ENCODE measurements at regions not wholly inside any gene's neighbourhood (a gene's known extent, or its start where the extent isn't known, plus 50 kb on each side); places are given as distances from the start of the nearest gene placed in this dataset.

DNA sequence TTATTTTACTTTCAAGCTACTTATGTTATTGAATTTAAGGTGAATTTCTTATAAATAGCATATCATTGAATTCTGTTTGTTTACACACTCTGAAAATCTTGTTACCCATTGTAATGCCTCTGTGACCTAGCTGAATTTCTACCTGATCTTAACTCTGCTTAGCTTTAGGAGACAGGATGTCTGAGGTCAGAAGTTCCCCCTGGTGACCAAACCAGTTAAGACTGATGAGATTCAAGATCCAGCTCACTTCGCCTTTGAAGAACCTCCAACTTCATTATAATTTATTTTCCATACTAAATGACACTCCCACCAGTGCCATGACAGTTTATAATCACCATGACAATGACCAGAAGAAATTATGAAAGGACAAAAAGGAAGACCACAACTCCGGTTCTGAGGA is 213.4 kb upstream of the CDC14C start:
- Histone ChIP-seq H3K27ac (ENCODE audit: low read depth, low read length) (no peak overlapping the region), H4K5ac (ENCODE audit: insufficient read length, low read depth, low read length) (no peak overlapping the region)
- TF ChIP-seq CREB1 (IDR thresholded peaks at IDR 0.05) (no peak), SP4 (IDR thresholded peaks at IDR 0.05; ENCODE audit: low read length) (no peak), CBX5 (IDR thresholded peaks at IDR 0.05; ENCODE audit: low read depth, low read length) (no peak), CTBP2 (IDR thresholded peaks at IDR 0.05; ENCODE audit: borderline replicate concordance, insufficient read depth, insufficient read length, low read length) (no peak), RFX5 (IDR thresholded peaks at IDR 0.05; ENCODE audit: borderline replicate concordance, low read depth, low read length) (no peak), TAF1 (IDR thresholded peaks at IDR 0.05; ENCODE audit: low read depth, low read length) (no peak)
- TF ChIP-seq, protein P1, sequence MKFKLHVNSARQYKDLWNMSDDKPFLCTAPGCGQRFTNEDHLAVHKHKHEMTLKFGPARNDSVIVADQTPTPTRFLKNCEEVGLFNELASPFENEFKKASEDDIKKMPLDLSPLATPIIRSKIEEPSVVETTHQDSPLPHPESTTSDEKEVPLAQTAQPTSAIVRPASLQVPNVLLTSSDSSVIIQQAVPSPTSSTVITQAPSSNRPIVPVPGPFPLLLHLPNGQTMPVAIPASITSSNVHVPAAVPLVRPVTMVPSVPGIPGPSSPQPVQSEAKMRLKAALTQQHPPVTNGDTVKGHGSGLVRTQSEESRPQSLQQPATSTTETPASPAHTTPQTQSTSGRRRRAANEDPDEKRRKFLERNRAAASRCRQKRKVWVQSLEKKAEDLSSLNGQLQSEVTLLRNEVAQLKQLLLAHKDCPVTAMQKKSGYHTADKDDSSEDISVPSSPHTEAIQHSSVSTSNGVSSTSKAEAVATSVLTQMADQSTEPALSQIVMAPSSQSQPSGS (IDR thresholded peaks at IDR 0.05; ENCODE audit: low read length) = no peak

More for the DNA sequence above, 213.4 kb upstream of the CDC14C start:
- FAIRE-seq = no peak
- H3K79me1 ChIP-seq (ENCODE audit: low read depth, low read length) = no peaks in the 10 kb centered on the region
- no peak overlapping the region for H2AFZ ChIP-seq (ENCODE audit: low read length)
- no peak overlapping the region for H3K18ac ChIP-seq (ENCODE audit: extremely low read depth, low read length)
- no peak overlapping the region for H3K14ac ChIP-seq (ENCODE audit: insufficient read length)
- H3K4me1 ChIP-seq (replicated peaks in 1 of 4; ENCODE audit: control insufficient read depth in 3 of 4, insufficient read depth in 4 of 4, low read length in 3 of 4) = no peaks in the 10 kb centered on the region; a peak in 1 of 7 replicates
- no peak overlapping the region for H3K23ac ChIP-seq (ENCODE audit: insufficient read length)
- H2BK20ac ChIP-seq (ENCODE audit: low read length) = no peak overlapping the region
- no peak overlapping the region for H3K9ac ChIP-seq (replicated peaks in 1 of 4; ENCODE audit: extremely low read depth in 1 of 4, low read depth in 3 of 4, low read length in 3 of 4)
- no peak overlapping the region for H3K4me3 ChIP-seq (ENCODE audit: extremely low read depth in 1 of 4, insufficient read depth in 2 of 4, low read depth in 3 of 4, low read length in 4 of 4)
- H3K4me2 ChIP-seq (ENCODE audit: insufficient read depth in 1 of 2, low read depth in 2 of 2, low read length in 2 of 2) = no peak overlapping the region
- H2BK120ac ChIP-seq (replicated peaks; ENCODE audit: low read depth, low read length) = no peak overlapping the region
- H2BK12ac ChIP-seq (ENCODE audit: low read depth, low read length) = no peak overlapping the region
- no peaks in the 10 kb centered on the region for H4K20me1 ChIP-seq (replicated peaks in 1 of 2; ENCODE audit: control insufficient read depth in 1 of 2, insufficient read depth in 2 of 2, low read length in 2 of 2)
- no peaks in the 10 kb centered on the region for H3K27me3 ChIP-seq (replicated peaks in 1 of 4; ENCODE audit: control insufficient read depth in 3 of 4, extremely low read depth in 1 of 4, insufficient read depth in 3 of 4, low read length in 3 of 4)
- CTCF ChIA-PET (ENCODE audit: partially characterized antibody) = interaction anchor here (0.6 kb wide), 2 partner anchors 215 to 595 kb away, joined by 3 read pairs; no protein-coding TSS in a partner anchor
- H3K79me2 ChIP-seq (ENCODE audit: control insufficient read depth in 1 of 2, insufficient read depth in 2 of 2, low read length in 2 of 2) = no peaks in the 10 kb centered on the region
- H2AK5ac ChIP-seq (ENCODE audit: low read depth, low read length) = no peak overlapping the region
- POLR2A ChIA-PET (ENCODE audit: partially characterized antibody) = no interaction called here
- H3K23me2 ChIP-seq (ENCODE audit: low read depth, low read length) = no peaks in the 10 kb centered on the region
- 94% methylated on average over 2 of the region's 2 CpGs; no CpG with 5 or more reads in 1 of the 2 experiments for WGBS, 2 experiments (ENCODE audit: extremely low coverage in 1 of 2, insufficient coverage in 1 of 2, insufficient read length in 1 of 2, insufficient replicate concordance in 2 of 2, low coverage in 1 of 2, low lambda C conversion rate in 2 of 2, missing lambda C conversion rate in 1 of 2)
- no peak overlapping the region for H3K4ac ChIP-seq (replicated peaks; ENCODE audit: insufficient read length, low read depth, low read length)
- DNase-seq (ENCODE audit: low read depth in 1 of 2, low spot score in 2 of 2) = no peak
- H4K91ac ChIP-seq (replicated peaks; ENCODE audit: insufficient read length, low read length) = no peak overlapping the region
- H4K8ac ChIP-seq (ENCODE audit: extremely low read depth, insufficient read depth, low read length) = no peak overlapping the region
- no peak overlapping the region for H3K56ac ChIP-seq (replicated peaks; ENCODE audit: insufficient read length, low read depth, low read length)
- H2BK5ac ChIP-seq (ENCODE audit: low read depth, low read length) = no peak overlapping the region
- no peaks in the 10 kb centered on the region for H3K9me3 ChIP-seq (ENCODE audit: insufficient read depth in 2 of 2, low read depth in 1 of 2, low read length in 1 of 2)
- no peak overlapping the region for H2BK15ac ChIP-seq (ENCODE audit: low read length)
- no peaks in the 10 kb centered on the region for H3K36me3 ChIP-seq (ENCODE audit: control insufficient read depth in 2 of 4, insufficient read depth in 4 of 4, low read length in 3 of 4)
